H1 (cell line): ENCODE measurements at regions not wholly inside any gene's neighbourhood (a gene's known extent, or its start where the extent isn't known, plus 50 kb on each side); places are given as distances from the start of the nearest gene placed in this dataset.

Experiments used
- CTCF ChIA-PET: fragments of 300-600 bp; sonication (Branson Sonifier 250); formaldehyde crosslinking; loops from one replicate; lab custom pipeline; 2021; ENCODE audit not compliant: partially characterized antibody; lab: Charles Lee
- POLR2A ChIA-PET: fragments of 300-600 bp; sonication (Branson Sonifier 250); formaldehyde crosslinking; loops from one replicate; lab custom pipeline; 2021; ENCODE audit warnings: inconsistent platforms; ENCODE audit not compliant: partially characterized antibody; lab: Charles Lee
- DNase-seq, 2 experiments: peaks; one replicate each; pipeline versions ENCODE4 v3.0.0 to v3.0.0-alpha.2; 2010 to 2022; ENCODE audit warnings: low spot score in 2 of 2, low read depth in 1 of 2, mixed read lengths in 1 of 2
- FAIRE-seq: peaks from 2 replicates; lab custom pipeline; 2011; peaks lifted over from hg19 to GRCh38; lab: Jason Lieb, UNC
- H2AFZ ChIP-seq: 2 replicates; pipeline ENCODE4 v1.8.1; 2012; ENCODE audit warnings: low read length, inconsistent platforms
- H2AK5ac ChIP-seq: 2 replicates; pipeline ENCODE4 v1.6.1; 2013; ENCODE audit warnings: low read depth, low read length
- H2BK120ac ChIP-seq: replicated peaks from 2 replicates; pipeline ENCODE3; 2013; ENCODE audit warnings: low read depth, low read length, inconsistent platforms
- H2BK12ac ChIP-seq: 2 replicates; pipeline ENCODE4 v1.6.1; 2013; ENCODE audit warnings: low read depth, low read length
- H2BK15ac ChIP-seq: 2 replicates; pipeline ENCODE4 v1.6.1; 2013; ENCODE audit warnings: low read length
- H2BK20ac ChIP-seq: 2 replicates; pipeline ENCODE4 v1.6.1; 2013; ENCODE audit warnings: low read length
- H2BK5ac ChIP-seq: 2 replicates; pipeline ENCODE4 v1.6.1; 2013; ENCODE audit warnings: low read depth, low read length
- H3K14ac ChIP-seq: 2 replicates; pipeline ENCODE4 v1.6.1; 2013; ENCODE audit warnings: inconsistent platforms; ENCODE audit not compliant: insufficient read length
- H3K18ac ChIP-seq: 2 replicates; pipeline ENCODE4 v1.6.1; 2013; ENCODE audit warnings: low read length; ENCODE audit errors: extremely low read depth
- H3K23ac ChIP-seq: 2 replicates; pipeline ENCODE4 v1.6.1; 2013; ENCODE audit warnings: inconsistent platforms; ENCODE audit not compliant: insufficient read length
- H3K23me2 ChIP-seq: 2 replicates; pipeline ENCODE4 v1.6.1; 2013; ENCODE audit warnings: low read depth, low read length
- H3K27ac ChIP-seq: 2 replicates; pipeline ENCODE4 v1.6.1; 2011; ENCODE audit warnings: low read depth, low read length, inconsistent platforms
- H3K27me3 ChIP-seq, 4 experiments: replicated peaks in 1 of 4; 1 replicate in 1 of 4; 2 replicates in 3 of 4; pipeline versions ENCODE4 v1.6.1 to v1.8.1; 2011 to 2013; ENCODE audit warnings: low read length in 3 of 4, mild to moderate bottlenecking in 3 of 4, inconsistent platforms in 2 of 4, mixed read lengths in 2 of 4, moderate library complexity in 1 of 4; ENCODE audit not compliant: control insufficient read depth in 3 of 4, insufficient read depth in 3 of 4; ENCODE audit errors: extremely low read depth in 1 of 4
- H3K36me3 ChIP-seq, 4 experiments: 2 replicates each; pipeline versions ENCODE4 v1.6.1 to v1.8.1; 2011 to 2013; ENCODE audit warnings: mild to moderate bottlenecking in 4 of 4, low read length in 3 of 4, moderate library complexity in 2 of 4, control low read depth in 1 of 4, inconsistent platforms in 1 of 4; ENCODE audit not compliant: insufficient read depth in 4 of 4, control insufficient read depth in 2 of 4
- H3K4ac ChIP-seq: replicated peaks from 2 replicates; pipeline ENCODE3; 2013; ENCODE audit warnings: low read length, low read depth, mixed read lengths, inconsistent platforms; ENCODE audit not compliant: insufficient read length
- H3K4me1 ChIP-seq, 4 experiments: replicated peaks in 1 of 4; 1 replicate in 1 of 4; 2 replicates in 3 of 4; pipeline versions ENCODE4 v1.6.1 to v1.8.1; 2011 to 2013; ENCODE audit warnings: low read length in 3 of 4, inconsistent platforms in 2 of 4, mixed read lengths in 1 of 4; ENCODE audit not compliant: insufficient read depth in 4 of 4, control insufficient read depth in 3 of 4
- H3K4me2 ChIP-seq, 2 experiments: 2 replicates each; pipeline versions ENCODE4 v1.6.1 to v1.8.1; 2011 to 2013; ENCODE audit warnings: low read depth in 2 of 2, low read length in 2 of 2, control low read depth in 1 of 2, inconsistent platforms in 1 of 2, mild to moderate bottlenecking in 1 of 2; ENCODE audit not compliant: insufficient read depth in 1 of 2
- H3K4me3 ChIP-seq, 4 experiments: fragments of 200-600, 300-600 bp in 1 of 4; sonication (generic), shearing (Covaris generic), sonication (Bioruptor Twin) in 1 of 4; 2 replicates each; pipeline versions ENCODE4 v1.5.1 to v1.8.1; 2011 to 2016; ENCODE audit warnings: low read length in 4 of 4, low read depth in 3 of 4, control low read depth in 2 of 4, inconsistent platforms in 2 of 4, mild to moderate bottlenecking in 2 of 4, mixed read lengths in 1 of 4, moderate library complexity in 1 of 4; ENCODE audit not compliant: insufficient read depth in 2 of 4; ENCODE audit errors: extremely low read depth in 1 of 4
- H3K56ac ChIP-seq: replicated peaks from 2 replicates; pipeline ENCODE3; 2013; ENCODE audit warnings: low read depth, mild to moderate bottlenecking, mixed read lengths, low read length, inconsistent platforms; ENCODE audit not compliant: insufficient read length
- H3K79me1 ChIP-seq: 2 replicates; pipeline ENCODE4 v1.6.1; 2013; ENCODE audit warnings: low read depth, low read length, control low read depth
- H3K79me2 ChIP-seq, 2 experiments: 2 replicates each; pipeline versions ENCODE4 v1.6.1 to v1.8.1; 2012 to 2013; ENCODE audit warnings: low read length in 2 of 2, mild to moderate bottlenecking in 2 of 2, inconsistent platforms in 1 of 2; ENCODE audit not compliant: insufficient read depth in 2 of 2, control insufficient read depth in 1 of 2
- H3K9ac ChIP-seq, 4 experiments: replicated peaks in 1 of 4; 1 replicate in 1 of 4; 2 replicates in 3 of 4; pipeline versions ENCODE4 v1.6.1 to v1.8.1; 2011 to 2013; ENCODE audit warnings: low read depth in 3 of 4, low read length in 3 of 4, control low read depth in 2 of 4, mild to moderate bottlenecking in 2 of 4, moderate library complexity in 2 of 4, inconsistent platforms in 1 of 4; ENCODE audit errors: extremely low read depth in 1 of 4
- H3K9me3 ChIP-seq, 2 experiments: 2 replicates each; pipeline versions ENCODE4 v1.6.1 to v1.8.1; 2012 to 2013; ENCODE audit warnings: mild to moderate bottlenecking in 2 of 2, moderate library complexity in 2 of 2, control low read depth in 1 of 2, inconsistent platforms in 1 of 2, low read depth in 1 of 2, low read length in 1 of 2, mixed read lengths in 1 of 2; ENCODE audit not compliant: insufficient read depth in 2 of 2
- H4K20me1 ChIP-seq, 2 experiments: replicated peaks in 1 of 2; 2 replicates each; pipeline versions ENCODE3 to v1.8.1; 2011 to 2013; ENCODE audit warnings: inconsistent platforms in 2 of 2, low read length in 2 of 2, mild to moderate bottlenecking in 1 of 2; ENCODE audit not compliant: insufficient read depth in 2 of 2, control insufficient read depth in 1 of 2
- H4K5ac ChIP-seq: 2 replicates; pipeline ENCODE4 v1.6.1; 2013; ENCODE audit warnings: low read length, low read depth, mixed read lengths, inconsistent platforms; ENCODE audit not compliant: insufficient read length
- H4K8ac ChIP-seq: 2 replicates; pipeline ENCODE4 v1.8.0; 2013; ENCODE audit warnings: mild to moderate bottlenecking, moderate library complexity, low read length, inconsistent platforms; ENCODE audit not compliant: insufficient read depth; ENCODE audit errors: extremely low read depth
- H4K91ac ChIP-seq: replicated peaks from 2 replicates; pipeline ENCODE3; 2013; ENCODE audit warnings: low read length, mixed read lengths, inconsistent platforms; ENCODE audit not compliant: insufficient read length
- CBX5 ChIP-seq: fragments of 300-800, 300-1000 bp; sonication (generic); IDR thresholded peaks from 2 replicates; pipeline ENCODE4 v1.7.1; 2016; ENCODE audit warnings: antibody characterized with exemption, low read length, low read depth
- EZH2 ChIP-seq: fragments of 200-600 bp; sonication (generic); IDR thresholded peaks from 2 replicates; pipeline ENCODE4 v1.7.1; 2012; ENCODE audit warnings: low read depth, mild to moderate bottlenecking, moderate library complexity, low read length, inconsistent platforms; ENCODE audit not compliant: severe bottlenecking
- KDM4A ChIP-seq: IDR thresholded peaks from one replicate; pipeline ENCODE4 v1.7.1; 2012; ENCODE audit warnings: low read depth, mild to moderate bottlenecking, moderate library complexity, low read length, inconsistent platforms; ENCODE audit not compliant: severe bottlenecking
- MAFK ChIP-seq: IDR thresholded peaks from 2 replicates; pipeline ENCODE4 v1.6.1; 2012; ENCODE audit warnings: low read depth, mild to moderate bottlenecking, improper control_type of control experiment, low read length
- NRF1 ChIP-seq: IDR thresholded peaks from 2 replicates; pipeline ENCODE4 v1.6.1; 2011; ENCODE audit warnings: mild to moderate bottlenecking, low read depth, low read length, improper control_type of control experiment
- SP4 ChIP-seq: IDR thresholded peaks from 2 replicates; pipeline ENCODE4 v1.6.1; 2012; ENCODE audit warnings: low read length, inconsistent platforms

DNA sequence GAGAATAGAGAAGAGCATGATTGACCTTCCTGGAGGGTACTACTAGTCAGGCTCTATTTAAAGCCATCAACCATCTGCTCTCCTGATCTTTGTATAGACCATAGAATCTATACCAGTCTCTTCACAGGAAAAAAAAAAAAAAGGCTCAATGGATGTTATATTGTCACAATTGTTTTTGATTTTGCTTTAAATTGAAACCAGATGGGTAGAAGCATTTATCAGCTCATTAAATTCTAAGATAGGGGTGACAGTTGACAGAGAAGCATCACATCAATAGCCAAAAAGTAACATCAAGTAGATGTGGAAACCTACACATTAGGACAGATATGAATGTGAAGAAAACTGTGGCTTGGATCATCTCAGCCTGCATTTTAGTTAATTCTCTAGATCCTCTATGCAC is 558.9 kb upstream of the MBL2 start:
- Histone ChIP-seq H2BK20ac (no peak overlapping the region), H2BK15ac (no peak overlapping the region), H2AK5ac (no peak overlapping the region), H3K4me1 (no peaks in the 10 kb centered on the region), H3K27ac (no peak overlapping the region), H3K18ac (no peak overlapping the region), H2BK120ac (no peak overlapping the region), H3K4me2 (no peak overlapping the region), H3K56ac (no peak overlapping the region), H3K4me3 (no peak overlapping the region), H2BK5ac (no peak overlapping the region), H4K20me1 (no peaks in the 10 kb centered on the region), H3K79me2 (no peaks in the 10 kb centered on the region), H3K9ac (no peak overlapping the region), H3K23me2 (no peaks in the 10 kb centered on the region; the same call in 1 of the 2 replicates), H3K27me3 (no peaks in the 10 kb centered on the region), H2AFZ (no peak overlapping the region), H2BK12ac (no peak overlapping the region), H3K36me3 (peaks cover 0 to 13% (median 7%) of the 10 kb centered on the region in 4 experiments; a peak in 3 of 8 replicates), H3K23ac (no peak overlapping the region), H3K79me1 (no peaks in the 10 kb centered on the region), H3K4ac (no peak overlapping the region), H3K14ac (no peak overlapping the region), H4K8ac (no peak overlapping the region), H4K91ac (no peak overlapping the region), H3K9me3 (peaks cover 13 to 15% of the 10 kb centered on the region in 2 experiments), H4K5ac (no peak overlapping the region)
- FAIRE-seq, result no peak
- ChIA-PET CTCF (interaction anchor here (0.6 to 1.4 kb wide), 2 partner anchors 11 to 13 kb away, joined by 3 read pairs; no protein-coding TSS in a partner anchor), POLR2A (no interaction called here)
- DNase-seq, result no peak
- no peak for TF ChIP-seq MAFK
- TF ChIP-seq CBX5, result no peak
- TF ChIP-seq EZH2, result no peak
- TF ChIP-seq SP4, result no peak
- no peak for TF ChIP-seq KDM4A
- TF ChIP-seq NRF1, result no peak
